Liver (tissue), 8 donors: ENCODE measurements at regions not wholly inside any gene's neighbourhood (a gene's known extent, or its start where the extent isn't known, plus 50 kb on each side); places are given as distances from the start of the nearest gene placed in this dataset.

ENCODE experiments used
- DNase-seq: peaks from one replicate; pipeline ENCODE4 v3.0.0-alpha.2; 2017; ENCODE audit warnings: low spot score
- H3K27ac ChIP-seq, 2 donors: one replicate each; pipeline ENCODE4 v1.7.0; 2013; ENCODE audit warnings: inconsistent platforms in 2 of 2, low read length in 2 of 2, control low read depth in 1 of 2, low read depth in 1 of 2, mild to moderate bottlenecking in 1 of 2
- H3K27me3 ChIP-seq, 4 donors: one replicate each; pipeline versions ENCODE4 v1.6.1 to v1.7.0; 2013; ENCODE audit warnings: low read length in 3 of 4, inconsistent platforms in 1 of 4, mild to moderate bottlenecking in 1 of 4, moderate library complexity in 1 of 4; ENCODE audit not compliant: control insufficient read depth in 4 of 4, insufficient read depth in 4 of 4
- H3K36me3 ChIP-seq, 4 donors: one replicate each; pipeline versions ENCODE4 v1.6.1 to v1.7.0; 2013; ENCODE audit warnings: low read length in 3 of 4, mild to moderate bottlenecking in 3 of 4, low read depth in 1 of 4, moderate library complexity in 1 of 4; ENCODE audit not compliant: control insufficient read depth in 4 of 4, insufficient read depth in 3 of 4
- H3K4me1 ChIP-seq, 4 donors: one replicate each; pipeline versions ENCODE4 v1.6.1 to v1.7.0; 2013; ENCODE audit warnings: low read length in 3 of 4, mild to moderate bottlenecking in 3 of 4, moderate library complexity in 1 of 4; ENCODE audit not compliant: control insufficient read depth in 4 of 4, insufficient read depth in 4 of 4
- H3K4me3 ChIP-seq, 3 donors: one replicate each; pipeline versions ENCODE4 v1.6.1 to v1.7.0; 2013; ENCODE audit warnings: low read length in 3 of 3, control low read depth in 1 of 3, low read depth in 1 of 3, mild to moderate bottlenecking in 1 of 3
- H3K9ac ChIP-seq, 2 donors: one replicate each; pipeline ENCODE4 v1.7.0; 2013; ENCODE audit warnings: low read length in 2 of 2, mild to moderate bottlenecking in 2 of 2, moderate library complexity in 2 of 2, control low read depth in 1 of 2, low read depth in 1 of 2
- H3K9me3 ChIP-seq, 4 donors: one replicate each; pipeline versions ENCODE4 v1.6.1 to v1.7.0; 2013; ENCODE audit warnings: low read length in 3 of 4; ENCODE audit not compliant: control insufficient read depth in 4 of 4
- ATF3 ChIP-seq: IDR thresholded peaks from 2 replicates; pipeline ENCODE4 v1.6.1; 2016; ENCODE audit warnings: antibody characterized with exemption
- CTCF ChIP-seq: fragments of 150-350 bp; IDR thresholded peaks from 2 replicates; pipeline ENCODE4 v1.5.1; 2017; ENCODE audit warnings: improper control_type of control experiment, low read depth, low read length; ENCODE audit not compliant: missing input control
- EGR1 ChIP-seq, 2 donors: IDR thresholded peaks; 2 replicates each; pipeline ENCODE4 v1.6.1; 2016 to 2018; ENCODE audit warnings: antibody characterized with exemption in 2 of 2, low read depth in 2 of 2
- FOXA1 ChIP-seq: IDR thresholded peaks from 2 replicates; pipeline ENCODE4 v1.6.1; 2016; ENCODE audit warnings: antibody characterized with exemption
- FOXA2 ChIP-seq: IDR thresholded peaks from 2 replicates; pipeline ENCODE4 v1.6.1; 2016; ENCODE audit warnings: antibody characterized with exemption
- GABPA ChIP-seq, 2 donors: IDR thresholded peaks in 1 of 2; conservative IDR thresholded peaks in 1 of 2; 2 replicates each; pipeline ENCODE4 v1.6.1; 2016; ENCODE audit warnings: antibody characterized with exemption in 2 of 2, mild to moderate bottlenecking in 1 of 2, moderate library complexity in 1 of 2
- HNF4A ChIP-seq, 2 donors: conservative IDR thresholded peaks; 2 replicates each; pipeline ENCODE4 v1.6.1; 2016; ENCODE audit warnings: antibody characterized with exemption in 2 of 2, mild to moderate bottlenecking in 2 of 2
- HNF4G ChIP-seq: IDR thresholded peaks from 2 replicates; pipeline ENCODE4 v1.6.1; 2016; ENCODE audit warnings: antibody characterized with exemption
- JUND ChIP-seq, 2 donors: IDR thresholded peaks; 2 replicates each; pipeline ENCODE4 v1.6.1; 2016; ENCODE audit warnings: antibody characterized with exemption in 2 of 2
- MAX ChIP-seq: IDR thresholded peaks from 2 replicates; pipeline ENCODE4 v1.6.1; 2016; ENCODE audit warnings: antibody characterized with exemption
- NR2F2 ChIP-seq: IDR thresholded peaks from 2 replicates; pipeline ENCODE4 v1.6.1; 2016; ENCODE audit warnings: antibody characterized with exemption
- RAD21 ChIP-seq, 2 donors: IDR thresholded peaks; 2 replicates each; pipeline ENCODE4 v1.6.1; 2016; ENCODE audit warnings: antibody characterized with exemption in 2 of 2, mild to moderate bottlenecking in 2 of 2
- REST ChIP-seq: IDR thresholded peaks from 2 replicates; pipeline ENCODE4 v1.6.1; 2016; ENCODE audit warnings: antibody characterized with exemption, mild to moderate bottlenecking
- RXRA ChIP-seq, 2 donors: IDR thresholded peaks; 2 replicates each; pipeline ENCODE4 v1.6.1; 2017 to 2018; ENCODE audit warnings: antibody characterized with exemption in 2 of 2, mild to moderate bottlenecking in 1 of 2
- SP1 ChIP-seq: IDR thresholded peaks from 2 replicates; pipeline ENCODE4 v1.6.1; 2018; ENCODE audit warnings: antibody characterized with exemption, mild to moderate bottlenecking
- TAF1 ChIP-seq: conservative IDR thresholded peaks from 2 replicates; pipeline ENCODE4 v1.6.1; 2016; ENCODE audit warnings: antibody characterized with exemption, mild to moderate bottlenecking
- YY1 ChIP-seq: IDR thresholded peaks from 2 replicates; pipeline ENCODE4 v1.6.1; 2016; ENCODE audit warnings: antibody characterized with exemption, mild to moderate bottlenecking
- ZBTB33 ChIP-seq: IDR thresholded peaks from 2 replicates; pipeline ENCODE4 v1.6.1; 2016; ENCODE audit warnings: antibody characterized with exemption
- WGBS: extraction: QIAGEN DNeasy Blood & Tissue Kit; methylation state at CpG from one replicate; pipeline ENCODE4 v1.1.7; 2013; 5-methylcytosine and 5-hydroxymethylcytosine counted together
- donor health status: healthy.
- donor health status: healthy.
- donor health status: healthy.
- donor health status: healthy.
- donor health status: healthy.

- H3K9me3 ChIP-seq = no peaks in the 10 kb centered on the region
- no peak overlapping the region for H3K27ac ChIP-seq
- H3K4me1 ChIP-seq = no peaks in the 10 kb centered on the region
- no peak overlapping the region for H3K9ac ChIP-seq
- no peaks in the 10 kb centered on the region for H3K27me3 ChIP-seq
- no peak for DNase-seq
- TF ChIP-seq REST (no peak), EGR1 (IDR thresholded peaks at IDR 0.05; ENCODE audit: low read depth in 2 of 2) (no peak), ATF3 (no peak), RXRA (IDR thresholded peaks at IDR 0.05) (no peak), SP1 (no peak), GABPA (IDR thresholded peaks at IDR 0.05 in 1 of 2, conservative IDR thresholded peaks at IDR 0.05 in 1 of 2) (no peak), FOXA1 (no peak), NR2F2 (no peak), FOXA2 (no peak), JUND (IDR thresholded peaks at IDR 0.05) (no peak), YY1 (no peak), TAF1 (no peak), MAX (no peak), HNF4A (conservative IDR thresholded peaks at IDR 0.05) (no peak), ZBTB33 (no peak), RAD21 (IDR thresholded peaks at IDR 0.05) (no peak), CTCF (no peak), HNF4G (no peak)
- no peaks in the 10 kb centered on the region for H3K36me3 ChIP-seq
- no peak overlapping the region for H3K4me3 ChIP-seq
Measured at GRCh38 chr5:117740268-117740667, 1165.6 kb upstream of the SEMA6A start.

GRCh38 chr5:117738571-117738970 is 1163.9 kb upstream of the SEMA6A start:
- no peaks in the 10 kb centered on the region for H3K36me3 ChIP-seq
- no peak overlapping the region for H3K4me3 ChIP-seq
- no peaks in the 10 kb centered on the region for H3K9me3 ChIP-seq
- no peak overlapping the region for H3K9ac ChIP-seq
- H3K27me3 ChIP-seq = no peaks in the 10 kb centered on the region
- no peak for TF ChIP-seq MAX
- TF ChIP-seq RXRA (IDR thresholded peaks at IDR 0.05) = no peak
- no peak for TF ChIP-seq FOXA2
- no peak for TF ChIP-seq TAF1
- WGBS = 63% methylated on average over 3 of the region's 3 CpGs
- H3K4me1 ChIP-seq = no peaks in the 10 kb centered on the region
- no peak for DNase-seq
- no peak overlapping the region for H3K27ac ChIP-seq
